NCI-H1417 (cell line): ENCODE measurements at regions not wholly inside any gene's neighbourhood (a gene's known extent, or its start where the extent isn't known, plus 50 kb on each side); places are given as distances from the start of the nearest gene placed in this dataset.
"Not testable (repeated sequence)": the region's sequence is repeated elsewhere in the genome, so short reads cannot be mapped to it uniquely, and the experiment has no call there.

Experiments
- DNase-seq, 3 experiments: peaks; one replicate each; lab custom pipeline; 2025; lab: John Stamatoyannopoulos, UW

DNA sequence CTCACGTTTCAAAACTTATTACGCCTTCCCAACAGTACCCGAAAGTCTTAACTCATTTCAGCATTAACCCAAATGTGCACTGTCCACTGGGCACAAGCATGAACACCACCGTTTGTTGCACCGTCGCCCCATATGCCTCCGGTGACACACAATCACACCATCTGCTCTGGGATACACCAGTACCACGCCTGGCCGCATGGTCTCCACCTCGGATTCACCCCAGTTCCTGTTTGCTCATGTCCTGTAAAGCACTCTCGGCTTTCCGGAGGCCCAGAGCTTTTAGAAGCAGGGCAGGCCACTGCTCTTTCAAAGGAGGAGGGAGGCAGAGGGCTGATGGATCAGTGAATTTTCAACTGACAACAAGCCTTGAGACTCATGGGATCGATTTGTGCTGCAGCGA lies 1570.0 kb upstream of the DEFB115 start:
- no peak for DNase-seq

DNA sequence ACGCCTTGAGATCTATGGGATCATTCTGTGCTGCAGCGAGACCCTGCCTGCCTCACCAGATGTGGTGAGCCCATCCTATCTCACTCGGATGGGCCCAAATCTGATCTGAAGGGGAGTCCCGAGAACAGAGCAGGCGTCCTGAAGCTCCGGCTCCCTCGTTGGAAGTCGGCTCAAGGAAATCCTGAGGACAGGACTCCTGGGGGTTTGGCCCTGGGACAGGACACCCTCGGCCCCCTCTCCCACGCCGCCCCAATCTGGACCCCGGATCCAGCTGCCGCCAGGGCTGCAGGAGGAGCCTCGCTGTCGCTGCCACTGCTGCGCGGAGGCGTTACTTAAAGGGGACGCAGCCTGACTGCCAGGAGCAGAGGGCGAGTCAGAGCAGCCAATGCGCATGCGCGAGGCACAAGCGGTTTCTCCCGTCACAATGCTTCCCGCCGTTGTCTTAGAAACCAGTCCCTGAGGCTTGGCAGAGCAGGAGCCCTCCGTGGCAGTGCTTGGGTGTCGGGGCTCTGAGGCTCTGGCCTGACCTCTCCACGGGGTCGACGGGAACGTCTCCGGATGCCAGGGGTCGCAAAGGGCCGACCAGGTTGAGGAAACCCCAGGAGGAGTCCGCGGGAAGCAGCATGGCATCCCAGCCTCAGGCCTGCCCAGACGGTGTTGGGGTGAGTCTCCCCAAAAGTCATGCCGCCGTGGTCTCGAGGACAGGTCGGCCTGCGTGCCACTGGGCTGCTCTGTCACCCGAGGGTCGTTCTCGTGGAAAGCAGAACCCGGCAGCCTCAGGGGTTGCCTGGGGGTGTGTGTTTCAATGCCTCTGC lies 1567.8 kb upstream of the DEFB115 start:
- peak; percentile 55 to 82 (median 60) for DNase-seq

DNA sequence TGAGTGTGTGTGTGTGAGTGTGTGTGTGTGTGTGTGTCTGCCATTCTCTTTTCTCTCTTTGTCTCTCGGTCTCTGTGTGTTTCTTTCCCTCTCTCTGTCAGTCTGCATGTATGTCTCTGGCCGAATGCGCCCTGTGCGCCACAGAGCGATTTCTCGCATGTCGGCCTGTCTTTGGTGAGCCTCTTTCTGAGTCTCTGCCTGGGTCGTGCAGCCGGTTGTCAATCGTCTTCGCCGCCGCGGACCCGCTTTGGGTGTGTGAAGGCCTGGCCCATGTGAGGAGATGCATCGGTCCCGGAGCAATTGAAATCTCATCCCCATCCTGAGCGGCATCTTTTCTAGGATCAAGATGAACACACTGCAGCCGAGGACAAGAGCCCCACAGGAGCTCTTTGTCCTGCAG lies 1567.2 kb upstream of the DEFB115 start:
- DNase-seq, result no peak

DNA sequence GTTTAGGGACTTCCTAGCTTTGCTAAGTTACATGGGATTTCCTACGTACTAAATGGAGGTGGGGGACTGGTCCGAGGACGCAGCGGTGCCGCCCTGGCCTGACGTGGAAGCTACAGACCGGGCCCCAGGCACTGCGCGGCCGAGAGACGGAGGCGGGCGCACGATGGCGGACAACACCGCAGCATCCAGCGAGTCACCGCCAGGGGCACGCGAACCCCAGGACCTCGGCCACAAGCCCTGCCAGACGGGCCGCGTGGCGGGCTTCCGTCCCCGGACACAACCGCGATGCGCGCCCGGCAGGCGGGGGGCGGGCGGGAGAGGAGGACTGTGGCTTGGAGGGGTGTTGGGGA lies 1516.9 kb upstream of the DEFB115 start:
- no peak for DNase-seq

DNA sequence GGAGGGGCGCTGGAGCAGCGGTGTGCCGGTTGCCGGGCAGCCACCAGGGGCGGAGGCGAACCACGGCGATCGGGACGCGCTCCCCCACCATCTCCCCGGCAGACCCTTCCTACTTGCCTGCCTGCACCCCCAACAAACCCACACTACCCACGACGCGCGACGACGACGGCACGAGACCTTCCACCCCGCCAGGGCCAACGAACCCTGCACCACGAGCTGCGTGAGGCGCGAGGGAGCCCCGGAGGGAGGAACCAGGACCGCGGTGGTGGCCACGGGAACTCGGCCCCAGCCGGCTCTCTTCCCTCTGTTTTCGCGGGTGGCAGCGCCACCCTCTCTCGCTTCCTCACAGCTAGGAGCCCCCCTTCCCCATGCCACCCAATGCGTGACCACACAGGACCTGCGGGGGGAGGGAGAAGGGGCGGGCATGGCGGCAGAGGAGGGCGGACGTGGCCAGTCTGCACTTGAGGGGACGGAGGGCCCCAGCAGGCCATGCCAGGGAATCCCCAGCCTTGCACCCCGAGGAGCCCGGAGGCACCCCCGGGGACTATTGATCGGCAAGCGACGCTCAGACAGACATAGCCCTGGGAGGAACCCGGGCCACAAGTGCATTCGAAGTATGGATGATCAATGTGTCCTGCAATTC lies 1516.4 kb upstream of the DEFB115 start:
- DNase-seq, result no peak

DNA sequence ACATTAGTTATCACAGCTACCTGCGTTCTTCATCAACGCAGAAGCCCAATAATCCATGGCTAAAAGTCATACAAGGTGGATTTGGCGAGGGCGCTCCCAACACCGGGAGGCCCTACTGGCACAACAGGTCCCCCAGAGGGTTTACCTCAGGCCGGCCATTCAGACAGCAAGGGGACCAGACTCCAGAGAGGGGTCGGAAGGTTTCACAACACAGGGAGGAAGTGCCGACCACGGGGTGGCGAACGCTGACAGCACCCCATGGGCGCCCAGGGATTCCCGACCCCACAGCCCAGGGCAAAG lies 1515.9 kb upstream of the DEFB115 start:
- no peak for DNase-seq

DNA sequence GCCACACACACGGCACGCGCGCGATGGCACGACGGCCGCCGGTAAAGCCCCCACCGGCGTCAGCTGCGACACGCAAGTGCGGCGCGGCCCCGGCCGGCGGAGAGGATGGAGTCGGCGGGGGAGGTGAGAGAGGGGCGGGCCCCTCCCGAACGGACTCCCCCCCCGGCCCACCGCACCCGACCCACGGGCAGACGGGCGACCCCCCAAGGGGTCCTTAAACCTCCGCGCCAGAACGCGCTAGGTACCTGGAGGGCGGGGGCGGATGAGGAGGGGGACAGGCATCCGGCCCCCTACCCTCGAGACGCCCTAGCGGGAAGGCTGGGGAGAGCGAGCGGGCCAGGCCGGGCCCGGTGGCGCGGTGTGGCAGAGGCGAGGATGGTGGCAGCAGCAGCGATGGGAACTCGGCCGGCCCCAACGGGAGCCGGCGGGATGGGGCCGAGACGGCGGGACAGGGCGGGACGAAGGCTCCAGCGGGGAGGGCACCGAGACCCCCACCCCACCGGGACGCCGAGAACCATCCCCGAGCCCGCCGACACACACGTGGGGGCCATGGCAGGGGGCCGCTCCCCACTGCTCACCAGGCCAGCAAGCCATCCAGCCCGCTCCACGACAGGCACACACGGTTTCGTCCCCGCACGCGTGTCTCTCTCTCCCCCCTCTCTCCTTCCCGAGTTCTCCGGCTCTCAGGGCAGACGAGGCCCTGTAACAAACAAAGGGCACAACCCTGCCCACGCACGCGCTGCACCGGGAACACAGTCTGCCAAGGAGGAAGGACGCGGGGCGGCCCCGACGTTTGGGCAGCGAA lies 1515.4 kb upstream of the DEFB115 start:
- DNase-seq, result no peak

DNA sequence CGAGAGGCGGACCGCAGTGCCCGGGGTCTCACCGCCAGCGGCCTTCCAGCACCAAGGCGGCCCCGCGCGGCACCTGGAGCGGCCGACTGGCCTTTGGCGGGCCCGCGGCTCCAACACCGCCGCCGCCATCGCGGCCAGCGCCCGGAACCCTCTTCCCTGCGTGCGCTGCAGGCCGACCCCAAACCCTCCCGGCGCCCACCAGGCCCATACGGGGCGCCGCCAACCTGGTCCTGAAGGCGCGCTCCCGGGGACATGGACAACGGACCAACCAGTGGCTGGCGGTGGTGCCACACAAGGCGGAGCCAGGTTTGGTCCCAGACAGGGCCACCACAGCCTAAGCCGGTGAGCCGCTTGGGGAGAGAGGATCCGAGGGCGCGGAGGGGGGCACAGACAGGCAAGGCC lies 1514.8 kb upstream of the DEFB115 start:
- DNase-seq, result no peak

DNA sequence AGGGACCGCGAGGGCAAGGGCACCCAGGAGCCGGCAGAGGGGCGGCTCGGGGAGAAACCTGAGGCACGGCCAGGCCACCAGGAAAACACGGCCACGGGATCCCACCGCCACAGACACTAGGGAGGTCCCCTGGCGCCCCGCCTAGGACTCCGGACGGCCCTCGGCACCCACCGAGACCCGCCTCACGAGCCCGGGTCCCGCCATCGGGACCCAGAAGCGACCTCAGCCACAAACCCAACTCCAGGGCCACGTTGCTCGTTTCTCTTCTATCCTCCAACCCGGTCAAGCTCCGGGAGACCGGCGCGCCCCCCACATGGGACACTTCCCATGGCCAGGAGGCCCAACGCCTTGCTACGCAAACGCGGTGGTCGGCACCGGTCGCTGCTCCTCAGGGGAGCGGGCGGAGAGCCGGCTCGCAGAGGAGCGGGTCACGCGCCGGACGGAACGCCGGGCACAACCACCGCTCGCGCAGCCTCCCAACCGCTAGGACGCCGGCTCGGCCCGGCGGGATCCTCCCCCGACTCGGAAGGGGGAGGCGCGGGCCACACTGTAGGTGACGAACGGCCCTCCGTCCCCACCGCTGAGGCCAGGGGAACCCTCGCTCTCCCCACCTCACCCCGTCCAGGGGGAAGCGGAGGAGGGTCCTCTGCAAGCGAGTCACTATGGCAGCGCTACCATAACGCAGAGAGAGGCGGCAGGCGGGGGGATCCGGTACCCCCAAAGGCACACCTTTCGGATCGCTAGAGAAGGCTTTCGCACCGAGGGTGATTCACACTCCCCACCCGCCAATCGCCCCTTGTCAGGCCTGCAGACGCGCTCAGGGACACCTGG lies 1514.1 kb upstream of the DEFB115 start:
- no peak for DNase-seq

DNA sequence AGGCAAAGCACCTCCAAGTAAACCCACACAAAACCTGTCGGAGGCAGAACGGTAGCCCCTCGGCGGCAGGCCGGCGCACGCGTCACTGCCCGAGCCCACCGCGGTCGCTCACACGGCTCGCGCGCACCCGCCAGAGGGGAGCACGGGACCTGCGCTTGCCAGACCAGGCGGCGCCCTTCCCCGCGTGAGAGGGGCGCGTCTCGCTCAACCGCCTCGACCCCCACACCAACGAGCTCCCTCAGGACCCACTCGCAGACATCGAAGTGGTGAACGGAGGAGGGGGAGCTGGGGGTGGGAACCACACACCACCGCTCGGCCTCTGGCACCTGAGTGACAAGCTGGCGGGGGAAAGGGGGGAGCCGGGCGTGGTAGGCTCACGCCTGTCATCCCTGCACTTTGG lies 1513.4 kb upstream of the DEFB115 start:
- DNase-seq, result no peak

DNA sequence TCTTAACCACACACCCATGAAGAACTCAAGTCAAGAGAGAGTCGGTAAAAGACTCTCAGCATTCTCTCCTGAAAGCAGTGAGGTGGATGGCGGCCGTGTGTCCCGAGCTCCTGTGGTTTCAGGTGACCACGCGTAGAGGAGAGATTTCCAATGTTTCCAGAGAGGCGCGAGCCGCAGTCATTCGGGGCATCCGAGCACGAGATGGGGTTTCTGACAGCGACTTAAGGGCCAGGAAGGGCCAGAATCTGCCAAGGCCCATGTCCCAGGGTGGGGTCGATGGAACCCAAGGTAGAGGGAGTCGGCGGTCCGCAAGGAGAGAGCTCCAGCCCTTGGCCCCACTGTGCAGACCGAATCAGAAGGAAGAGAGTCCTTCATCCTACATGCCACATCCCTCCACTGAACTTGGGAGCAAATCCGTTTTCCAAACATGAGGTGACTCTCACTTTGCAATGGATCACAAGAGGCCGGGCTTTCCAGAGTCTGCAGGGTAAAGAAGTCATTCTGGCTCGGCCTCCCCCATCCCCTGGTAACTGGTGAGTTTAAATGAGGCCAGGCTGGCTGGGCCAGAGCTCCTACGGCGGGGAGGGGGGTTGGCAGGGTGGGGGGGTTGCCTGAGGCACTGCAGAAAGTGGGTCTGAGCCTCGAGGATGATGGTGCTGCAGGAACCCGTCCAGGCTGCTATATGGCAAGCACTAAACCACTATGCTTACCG lies 1511.8 kb upstream of the DEFB115 start:
- not testable (repeated sequence) for DNase-seq

DNA sequence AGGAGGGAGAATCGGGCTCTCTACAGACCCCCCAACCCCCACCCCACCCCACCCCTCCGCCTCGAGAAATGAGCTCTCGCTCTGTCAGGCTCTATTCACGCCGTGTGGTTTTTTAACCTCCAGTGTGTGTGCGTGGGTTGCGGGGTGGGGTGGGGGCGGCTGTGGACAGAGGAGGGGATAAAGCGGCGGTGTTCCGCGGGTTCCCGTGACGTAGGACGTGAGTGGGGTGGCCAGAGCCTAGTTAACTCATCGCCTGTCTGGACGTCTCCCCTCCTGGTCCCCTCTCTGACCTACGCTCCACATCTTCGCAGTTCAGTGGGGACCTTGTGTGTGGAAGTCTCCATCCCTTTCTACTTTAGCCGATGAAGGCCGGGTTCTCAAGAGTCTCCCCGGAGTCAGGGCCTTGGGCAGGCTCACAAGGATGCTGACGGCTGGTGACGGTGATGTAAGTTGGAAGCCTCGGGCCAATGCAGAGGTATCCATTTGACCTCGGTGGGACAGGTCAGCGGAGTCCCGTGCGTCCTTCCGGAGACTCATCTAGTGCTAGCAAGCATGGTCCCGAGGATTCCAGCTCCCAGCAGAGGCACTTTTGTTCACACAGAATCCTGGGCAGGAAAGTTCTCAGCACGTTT lies 1507.1 kb upstream of the DEFB115 start:
- DNase-seq, result no peak

DNA sequence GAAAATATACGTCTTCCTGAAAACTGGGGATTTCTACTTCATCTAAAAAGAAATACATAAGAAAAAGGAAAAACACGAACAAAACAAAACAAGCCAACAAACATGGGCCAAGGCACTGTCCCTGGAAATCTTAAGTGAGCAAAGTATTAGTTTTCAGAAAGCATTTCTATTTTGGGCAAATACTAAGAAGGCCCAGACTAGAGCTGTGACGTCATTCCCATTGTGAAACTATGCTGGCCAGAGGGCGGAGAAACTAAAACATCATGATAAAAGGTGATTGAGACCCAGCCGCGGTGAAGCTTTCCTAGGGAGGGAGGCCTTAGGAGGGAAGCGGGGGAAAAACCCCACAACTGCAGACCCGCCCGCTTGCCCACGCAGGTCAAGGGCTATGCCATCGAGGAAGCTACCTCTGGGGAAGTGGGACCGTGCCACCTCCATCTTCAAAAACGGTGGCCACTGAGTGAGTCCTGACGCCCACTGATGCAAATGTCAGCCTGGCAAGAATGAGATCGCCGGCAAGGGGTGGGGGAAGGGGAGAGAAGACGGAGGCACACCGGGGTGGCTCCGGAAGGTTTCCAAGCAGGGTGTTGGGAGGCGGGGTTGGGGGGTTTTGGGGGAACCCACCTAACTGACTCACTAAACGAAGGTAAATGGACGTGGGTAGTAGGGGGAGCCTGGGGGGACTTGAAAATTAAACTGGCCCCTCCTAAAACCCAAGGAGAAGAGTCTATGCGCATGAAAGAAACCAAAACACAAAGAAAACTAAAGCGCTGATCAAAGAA lies 1504.6 kb upstream of the DEFB115 start:
- DNase-seq, result not testable (repeated sequence)

DNA sequence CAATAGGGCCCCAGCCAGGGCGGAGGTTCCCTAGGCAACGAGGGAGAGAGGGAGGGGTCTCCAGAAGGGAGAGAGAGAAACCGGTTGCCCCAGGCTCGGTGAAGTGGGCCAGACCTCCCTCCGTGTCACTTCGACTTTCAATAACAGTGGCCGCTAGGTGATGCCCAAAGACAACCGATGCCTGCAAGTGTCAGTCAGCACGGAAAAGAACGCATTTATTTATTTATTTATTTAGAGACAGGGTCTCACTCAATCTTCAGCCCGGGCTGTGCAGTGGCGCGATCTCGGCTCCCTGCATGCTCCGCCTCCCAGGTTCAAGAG lies 1504.1 kb upstream of the DEFB115 start:
- DNase-seq, result peak in 1 of 3 experiments; percentile 36

DNA sequence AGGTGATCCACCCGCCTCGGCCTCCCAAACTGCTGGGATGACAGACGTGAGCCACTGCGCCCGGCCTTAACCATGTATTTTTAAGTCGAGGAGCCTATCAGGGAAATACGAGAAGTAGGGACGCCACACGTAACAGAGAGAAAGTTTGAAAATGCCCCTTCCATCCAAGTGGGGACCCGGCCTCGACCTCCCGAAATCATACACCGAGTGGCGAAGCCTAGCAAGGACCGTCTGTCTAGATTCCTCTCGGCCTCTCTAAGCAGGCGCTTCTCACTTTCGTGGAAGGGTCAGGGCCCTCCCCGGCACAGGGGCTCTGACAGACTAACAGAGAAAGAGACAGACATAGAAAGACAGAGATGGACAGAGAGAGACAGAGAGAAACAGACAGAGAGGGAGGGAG lies 1503.6 kb upstream of the DEFB115 start:
- not testable (repeated sequence) for DNase-seq

DNA sequence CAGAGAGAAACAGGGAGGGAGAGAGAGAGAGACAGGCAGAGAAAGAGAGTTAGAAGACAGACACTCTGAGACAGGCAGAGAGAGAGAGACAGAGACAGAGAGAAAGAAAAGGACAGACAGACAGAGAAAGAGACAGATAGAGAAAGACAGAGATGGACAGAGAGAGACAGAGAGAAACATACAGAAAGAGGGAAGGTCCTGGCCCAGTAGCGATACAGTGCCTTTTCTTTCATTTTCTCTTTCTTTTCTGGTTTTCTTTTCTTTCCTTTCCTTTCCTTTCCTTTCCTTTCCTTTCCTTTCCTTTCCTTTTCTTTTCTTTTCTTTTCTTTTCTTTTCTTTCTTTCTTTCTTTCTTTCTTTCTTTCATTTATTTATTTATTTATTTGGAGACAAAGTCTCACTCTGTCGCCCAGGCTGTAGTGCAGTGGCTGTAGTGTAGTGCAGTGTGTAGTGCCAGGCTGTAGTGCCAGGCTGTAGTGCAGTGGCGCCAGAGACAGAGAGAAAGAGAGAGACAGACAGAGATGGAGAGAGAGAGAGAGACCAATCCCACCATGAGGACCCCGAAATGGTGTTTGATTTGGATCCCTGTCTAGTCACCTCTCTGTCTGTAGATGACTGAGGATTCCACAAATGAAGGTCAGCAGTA lies 1501.5 kb upstream of the DEFB115 start:
- not testable (repeated sequence) for DNase-seq

DNA sequence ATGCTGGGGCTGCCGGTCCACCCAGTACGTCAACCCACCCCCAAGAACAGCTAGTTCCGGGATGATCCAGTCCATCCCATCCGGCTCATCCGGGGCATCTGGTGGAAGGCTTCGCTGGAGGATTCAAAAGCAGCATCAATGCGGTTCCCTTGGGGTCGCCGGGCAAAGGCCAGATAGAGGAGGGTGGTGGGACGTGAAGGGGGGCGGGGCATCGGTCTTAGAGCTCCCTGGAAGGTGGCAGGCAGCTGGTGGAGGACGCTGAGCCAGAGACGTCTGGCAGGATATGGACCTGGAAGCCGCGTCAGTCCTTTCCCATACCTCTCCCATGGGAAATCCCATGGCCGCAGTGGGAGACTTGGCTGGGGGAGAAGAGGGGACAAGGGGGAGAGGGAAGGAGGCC lies 1500.8 kb upstream of the DEFB115 start:
- no peak for DNase-seq

DNA sequence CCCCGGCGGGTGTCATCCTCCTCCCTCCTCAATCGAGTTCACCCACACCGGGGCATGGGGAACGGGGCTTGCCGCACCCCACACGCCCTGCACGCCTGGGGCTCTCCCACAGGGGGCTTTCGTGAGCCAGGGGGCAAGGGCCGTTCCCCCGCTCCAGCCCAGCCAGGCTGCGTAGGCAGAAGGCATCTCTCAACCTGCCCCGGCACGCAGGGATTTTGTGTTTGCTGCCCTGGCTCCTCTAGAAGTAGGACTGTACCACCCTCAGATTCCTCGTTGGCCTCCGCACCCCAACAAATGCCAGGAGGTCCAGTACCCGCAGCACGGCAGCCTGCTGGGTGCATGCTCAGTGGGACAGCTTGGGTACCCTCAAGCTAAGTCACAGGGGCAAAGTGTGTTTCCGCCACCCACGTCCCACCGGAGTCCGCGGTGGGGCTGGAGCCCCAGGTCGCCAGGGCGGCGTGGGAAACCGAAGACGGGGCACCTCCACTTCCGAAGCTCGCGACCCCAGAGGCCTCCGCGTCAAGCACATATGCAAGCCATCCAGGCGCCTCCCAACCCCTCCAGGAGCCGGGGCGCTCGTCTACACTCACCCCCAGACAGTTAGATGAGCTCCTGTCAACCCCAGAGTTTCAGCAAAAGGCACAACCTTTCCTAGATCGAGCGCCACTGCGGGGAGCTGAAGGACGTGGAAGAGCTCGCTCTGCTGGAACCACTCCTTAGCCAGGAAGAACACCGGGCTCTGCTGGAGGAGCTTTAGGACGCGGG lies 1495.7 kb upstream of the DEFB115 start:
- DNase-seq, result not testable (repeated sequence)

DNA sequence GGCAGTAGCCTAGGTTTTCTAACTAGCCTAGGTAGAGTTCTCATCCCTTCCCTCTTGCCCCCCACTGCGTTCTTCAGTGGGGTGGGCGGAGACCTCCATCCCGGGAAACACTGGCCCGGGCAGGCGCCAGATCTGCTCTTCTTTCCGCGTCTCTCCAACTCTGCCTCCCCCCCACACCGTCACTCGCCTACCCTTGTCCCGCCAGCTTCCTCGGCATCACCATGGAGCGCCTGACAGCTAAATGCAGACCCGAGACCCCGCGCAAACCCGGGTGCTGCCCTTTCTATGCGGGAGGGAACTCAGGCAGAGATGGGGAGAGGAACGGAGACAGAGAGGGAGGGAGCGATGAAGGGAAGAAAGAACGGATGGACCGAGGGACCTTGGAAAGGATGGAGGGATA lies 1494.8 kb upstream of the DEFB115 start:
- DNase-seq, result no peak
